Neural cell (in vitro differentiated cells): ENCODE measurements at regions not wholly inside any gene's neighbourhood (a gene's known extent, or its start where the extent isn't known, plus 50 kb on each side); places are given as distances from the start of the nearest gene placed in this dataset.
"Not testable (repeated sequence)": the region's sequence is repeated elsewhere in the genome, so short reads cannot be mapped to it uniquely, and the experiment has no call there.

Source experiments
- H2AFZ ChIP-seq: fragments of 200-600, 300-800 bp; sonication (generic), shearing (Covaris generic); 2 replicates; pipeline ENCODE4 v1.6.0; 2014; ENCODE audit warnings: low read depth, mild to moderate bottlenecking, antibody characterized with exemption, low read length, moderate library complexity
- H3F3A ChIP-seq: fragments of 200-600 bp; shearing (Covaris generic); 2 replicates; pipeline ENCODE4 v1.6.1; 2016; ENCODE audit warnings: mild to moderate bottlenecking, moderate library complexity, mixed read lengths, antibody characterized with exemption, low read length; ENCODE audit not compliant: insufficient read depth, poor library complexity, severe bottlenecking
- H3K27ac ChIP-seq: fragments of 200-600, 300-800 bp; sonication (generic), shearing (Covaris generic); 2 replicates; pipeline ENCODE4 v1.5.1; 2014; ENCODE audit warnings: mild to moderate bottlenecking, low read length, moderate library complexity
- H3K27me3 ChIP-seq: fragments of 300-800, 200-600 bp; sonication (generic), shearing (Covaris generic); 2 replicates; pipeline ENCODE4 v1.6.0; 2014; ENCODE audit warnings: mild to moderate bottlenecking, low read depth, low read length, moderate library complexity; ENCODE audit not compliant: insufficient read depth
- H3K36me3 ChIP-seq: fragments of 300-800, 200-600 bp; sonication (generic), shearing (Covaris generic); 2 replicates; pipeline ENCODE4 v1.5.1; 2014; ENCODE audit warnings: mild to moderate bottlenecking, antibody characterized with exemption, low read length, moderate library complexity; ENCODE audit not compliant: insufficient read depth
- H3K4me2 ChIP-seq: fragments of 300-800, 200-600 bp; sonication (generic), shearing (Covaris generic); 2 replicates; pipeline ENCODE4 v1.6.0; 2014; ENCODE audit warnings: mild to moderate bottlenecking, low read length
- H3K4me3 ChIP-seq: fragments of 300-800, 200-600 bp; sonication (generic), shearing (Covaris generic); 2 replicates; pipeline ENCODE4 v1.5.1; 2014; ENCODE audit warnings: mild to moderate bottlenecking, low read length, moderate library complexity
- H3K79me2 ChIP-seq: fragments of 200-600 bp; shearing (Covaris generic); replicated peaks from 2 replicates; pipeline ENCODE4 v1.6.0; 2014; ENCODE audit warnings: mild to moderate bottlenecking, low read length, moderate library complexity; ENCODE audit not compliant: insufficient read depth
- H3K9ac ChIP-seq: fragments of 300-800, 200-600 bp; sonication (generic), shearing (Covaris generic); 2 replicates; pipeline ENCODE4 v1.6.1; 2016; ENCODE audit warnings: mild to moderate bottlenecking, low read length, mixed read lengths
- H3K9me2 ChIP-seq: fragments of 200-600 bp; shearing (Covaris generic); 2 replicates; pipeline ENCODE4 v1.6.1; 2016; ENCODE audit warnings: mild to moderate bottlenecking, low read length, mixed read lengths; ENCODE audit not compliant: insufficient read depth
- H3K9me3 ChIP-seq: fragments of 200-600, 300-800 bp; sonication (generic), shearing (Covaris generic); 2 replicates; pipeline ENCODE4 v1.6.1; 2016; ENCODE audit warnings: mild to moderate bottlenecking, mixed run types, low read length, moderate library complexity, mixed read lengths
- H4K20me1 ChIP-seq: fragments of 200-600 bp; shearing (Covaris generic); 2 replicates; pipeline ENCODE4 v1.6.1; 2016; ENCODE audit warnings: mild to moderate bottlenecking, mixed run types; ENCODE audit not compliant: insufficient read depth
- CTCF ChIP-seq: fragments of 450-650 bp; IDR thresholded peaks from 2 replicates; pipeline ENCODE4 v1.5.1; 2014; ENCODE audit warnings: antibody characterized with exemption, mild to moderate bottlenecking, moderate library complexity; ENCODE audit not compliant: poor library complexity, severe bottlenecking
- EP300 ChIP-seq: fragments of 450-650 bp; conservative IDR thresholded peaks from 2 replicates; pipeline ENCODE4 v1.6.1; 2014; ENCODE audit warnings: antibody characterized with exemption, mild to moderate bottlenecking, moderate library complexity; ENCODE audit not compliant: poor library complexity, severe bottlenecking
- EZH2 ChIP-seq: fragments of 200-600, 300-800 bp; shearing (Covaris generic), sonication (generic); IDR thresholded peaks from 2 replicates; pipeline ENCODE4 v1.6.1; 2014; ENCODE audit warnings: antibody characterized with exemption, low read length, borderline replicate concordance, mild to moderate bottlenecking; ENCODE audit not compliant: insufficient read depth, poor library complexity, severe bottlenecking
- MXI1 ChIP-seq: fragments of 450-650 bp; conservative IDR thresholded peaks from 2 replicates; pipeline ENCODE4 v1.6.1; 2014; ENCODE audit warnings: antibody characterized with exemption, mild to moderate bottlenecking; ENCODE audit not compliant: poor library complexity, severe bottlenecking
- POLR2AphosphoS5 ChIP-seq: IDR thresholded peaks from 2 replicates; pipeline ENCODE4 v1.6.1; 2012
- RAD21 ChIP-seq: fragments of 450-650 bp; conservative IDR thresholded peaks from 2 replicates; pipeline ENCODE4 v1.6.1; 2014; ENCODE audit warnings: antibody characterized with exemption, mild to moderate bottlenecking, moderate library complexity
- SMC3 ChIP-seq: fragments of 450-650 bp; conservative IDR thresholded peaks from 2 replicates; pipeline ENCODE4 v1.6.1; 2014; ENCODE audit warnings: antibody characterized with exemption, mild to moderate bottlenecking, moderate library complexity; ENCODE audit not compliant: poor library complexity
- TAF1 ChIP-seq: IDR thresholded peaks from 2 replicates; pipeline ENCODE4 v1.6.1; 2012; ENCODE audit warnings: low read depth
- TF ChIP-seq, protein P1 (sequence below): IDR thresholded peaks from 2 replicates; pipeline ENCODE4 v1.6.1; 2012; ENCODE audit warnings: borderline replicate concordance

DNA sequence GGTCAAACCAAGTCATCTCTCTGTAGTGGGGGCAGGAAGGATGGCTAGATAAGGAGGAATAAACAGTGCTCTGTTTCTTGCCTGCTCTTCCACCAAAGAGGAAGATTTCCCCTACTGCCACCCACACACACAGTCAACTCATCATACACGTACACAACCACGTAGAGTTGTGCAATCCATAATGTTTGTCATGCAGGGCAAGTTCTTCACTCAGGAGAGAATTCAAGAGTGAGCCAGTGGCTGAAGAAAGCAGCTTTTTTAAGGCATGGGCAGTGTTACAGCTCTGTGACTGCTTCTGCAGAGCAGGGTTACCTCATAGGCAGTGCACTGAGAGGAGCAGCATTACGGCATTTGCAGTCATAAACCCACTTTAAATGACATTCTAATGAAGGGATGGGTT is 283.0 kb downstream of the RND3 start:
- H4K20me1 ChIP-seq, result no peaks in the 10 kb centered on the region

GRCh38 chr2:150194816-150195215 is 292.7 kb downstream of the RND3 start:
- not testable (repeated sequence) for H3K9me3 ChIP-seq, H3K27me3 ChIP-seq, H3K9me2 ChIP-seq, H2AFZ ChIP-seq, H3F3A ChIP-seq, H3K27ac ChIP-seq, H4K20me1 ChIP-seq, H3K9ac ChIP-seq, H3K36me3 ChIP-seq, H3K4me2 ChIP-seq, H3K79me2 ChIP-seq, H3K4me3 ChIP-seq

More for the DNA sequence above, 283.0 kb downstream of the RND3 start:
- no peak overlapping the region for H3K27ac ChIP-seq
- H3K9me3 ChIP-seq, result no peaks in the 10 kb centered on the region
- H3K9ac ChIP-seq, result no peak overlapping the region
- H3K79me2 ChIP-seq, result no peaks in the 10 kb centered on the region
- no peaks in the 10 kb centered on the region for H3F3A ChIP-seq
- TF ChIP-seq EZH2 (no peak), EP300 (no peak), RAD21 (no peak), MXI1 (no peak), CTCF (no peak), POLR2AphosphoS5 (no peak)
- TF ChIP-seq, protein P1, sequence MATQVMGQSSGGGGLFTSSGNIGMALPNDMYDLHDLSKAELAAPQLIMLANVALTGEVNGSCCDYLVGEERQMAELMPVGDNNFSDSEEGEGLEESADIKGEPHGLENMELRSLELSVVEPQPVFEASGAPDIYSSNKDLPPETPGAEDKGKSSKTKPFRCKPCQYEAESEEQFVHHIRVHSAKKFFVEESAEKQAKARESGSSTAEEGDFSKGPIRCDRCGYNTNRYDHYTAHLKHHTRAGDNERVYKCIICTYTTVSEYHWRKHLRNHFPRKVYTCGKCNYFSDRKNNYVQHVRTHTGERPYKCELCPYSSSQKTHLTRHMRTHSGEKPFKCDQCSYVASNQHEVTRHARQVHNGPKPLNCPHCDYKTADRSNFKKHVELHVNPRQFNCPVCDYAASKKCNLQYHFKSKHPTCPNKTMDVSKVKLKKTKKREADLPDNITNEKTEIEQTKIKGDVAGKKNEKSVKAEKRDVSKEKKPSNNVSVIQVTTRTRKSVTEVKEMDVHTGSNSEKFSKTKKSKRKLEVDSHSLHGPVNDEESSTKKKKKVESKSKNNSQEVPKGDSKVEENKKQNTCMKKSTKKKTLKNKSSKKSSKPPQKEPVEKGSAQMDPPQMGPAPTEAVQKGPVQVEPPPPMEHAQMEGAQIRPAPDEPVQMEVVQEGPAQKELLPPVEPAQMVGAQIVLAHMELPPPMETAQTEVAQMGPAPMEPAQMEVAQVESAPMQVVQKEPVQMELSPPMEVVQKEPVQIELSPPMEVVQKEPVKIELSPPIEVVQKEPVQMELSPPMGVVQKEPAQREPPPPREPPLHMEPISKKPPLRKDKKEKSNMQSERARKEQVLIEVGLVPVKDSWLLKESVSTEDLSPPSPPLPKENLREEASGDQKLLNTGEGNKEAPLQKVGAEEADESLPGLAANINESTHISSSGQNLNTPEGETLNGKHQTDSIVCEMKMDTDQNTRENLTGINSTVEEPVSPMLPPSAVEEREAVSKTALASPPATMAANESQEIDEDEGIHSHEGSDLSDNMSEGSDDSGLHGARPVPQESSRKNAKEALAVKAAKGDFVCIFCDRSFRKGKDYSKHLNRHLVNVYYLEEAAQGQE, result no peak
- H3K27me3 ChIP-seq, result no peaks in the 10 kb centered on the region
- H3K4me2 ChIP-seq, result no peak overlapping the region
- no peak overlapping the region for H3K4me3 ChIP-seq
- no peaks in the 10 kb centered on the region for H3K9me2 ChIP-seq
- H3K36me3 ChIP-seq, result no peaks in the 10 kb centered on the region
- H2AFZ ChIP-seq, result no peak overlapping the region

- Histone ChIP-seq H3F3A (no peaks in the 10 kb centered on the region), H3K9me3 (no peaks in the 10 kb centered on the region), H2AFZ (no peak overlapping the region), H3K27me3 (no peaks in the 10 kb centered on the region), H3K79me2 (no peaks in the 10 kb centered on the region), H3K4me3 (no peak overlapping the region), H3K36me3 (no peaks in the 10 kb centered on the region), H4K20me1 (no peaks in the 10 kb centered on the region), H3K4me2 (no peak overlapping the region), H3K9ac (no peak overlapping the region), H3K27ac (no peak overlapping the region), H3K9me2 (no peaks in the 10 kb centered on the region)
- TF ChIP-seq RAD21 (no peak), SMC3 (no peak), POLR2AphosphoS5 (no peak), TAF1 (no peak), MXI1 (no peak), EP300 (no peak), CTCF (no peak), EZH2 (no peak)
- TF ChIP-seq, protein P1, result no peak
Measured at GRCh38 chr2:150192701-150193100, 294.8 kb downstream of the RND3 start.
